HG02610 (cell line): ENCODE measurements at regions not wholly inside any gene's neighbourhood (a gene's known extent, or its start where the extent isn't known, plus 50 kb on each side); places are given as distances from the start of the nearest gene placed in this dataset.

ENCODE experiments used
- ATAC-seq: cut with Tn5 transposase; IDR thresholded peaks from one replicate; pipeline ENCODE4 v1.9.1; 2021; ENCODE audit warnings: mild to moderate bottlenecking, moderate library complexity; ENCODE audit not compliant: unreplicated experiment

GRCh38 chr1:237975376-237975775 lies 84.7 kb upstream of the ZP4 start:
- ATAC-seq: no peak

DNA sequence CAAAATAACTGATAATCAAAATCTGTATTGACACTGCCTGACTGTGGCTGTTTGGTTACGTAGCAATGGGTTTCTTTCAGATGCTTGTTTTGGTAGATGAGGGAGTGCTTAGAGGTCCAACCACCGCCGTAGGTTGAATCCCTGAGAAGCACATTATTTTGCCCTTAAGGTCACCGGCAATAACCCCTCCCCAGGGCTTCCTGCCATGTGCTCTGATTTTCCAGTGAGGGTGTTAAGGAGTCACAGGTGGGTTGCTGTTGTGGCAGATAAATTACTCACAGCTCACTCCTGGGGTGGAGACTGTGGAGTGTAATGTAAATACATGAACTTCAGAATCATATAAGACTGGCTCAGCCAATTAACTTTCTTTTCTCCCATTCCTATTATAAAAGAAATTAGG lies 81.5 kb upstream of the ZP4 start:
- ATAC-seq: no peak

DNA sequence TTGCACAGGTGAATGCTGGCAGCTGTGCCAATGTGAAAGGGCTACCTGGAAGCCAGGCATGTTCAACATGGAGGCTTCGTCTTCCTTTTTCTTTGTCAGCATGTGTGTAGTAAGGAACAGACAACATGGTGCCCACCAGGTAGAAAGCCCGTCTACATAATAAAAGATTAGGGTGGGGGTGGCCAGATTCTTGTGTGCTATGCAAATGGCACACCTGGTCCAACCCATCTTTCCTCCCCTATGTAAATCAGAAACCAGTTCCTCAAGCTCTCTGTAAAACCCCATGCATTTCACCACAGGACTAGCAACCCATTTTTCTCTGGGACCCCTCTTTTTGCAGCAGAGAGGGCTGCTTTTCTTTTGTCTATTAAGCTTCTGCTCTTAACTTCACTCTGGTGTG lies 72.3 kb upstream of the ZP4 start:
- no peak for ATAC-seq

- no peak for ATAC-seq
Observed at GRCh38 chr1:237961754-237962153, 71.0 kb upstream of the ZP4 start.

- ATAC-seq: no peak
Observed at GRCh38 chr1:237959838-237960237, 69.1 kb upstream of the ZP4 start.

GRCh38 chr1:237953238-237953637 lies 62.5 kb upstream of the ZP4 start:
- ATAC-seq: no peak
